HCT116 (cell line): ENCODE measurements at regions not wholly inside any gene's neighbourhood (a gene's known extent, or its start where the extent isn't known, plus 50 kb on each side); places are given as distances from the start of the nearest gene placed in this dataset.

Experiments used
- CBX3 ChIP-seq: IDR thresholded peaks from 2 replicates; pipeline ENCODE4 v1.6.1; 2012; ENCODE audit warnings: low read depth
- CEBPB ChIP-seq: IDR thresholded peaks from 2 replicates; pipeline ENCODE4 v1.6.1; 2012; ENCODE audit warnings: low read depth
- EZH2 ChIP-seq: fragments of 200-600 bp; sonication (generic); IDR thresholded peaks from 2 replicates; pipeline ENCODE4 v1.6.1; 2017; ENCODE audit warnings: antibody characterized with exemption, mixed run types
- EZH2phosphoT487 ChIP-seq: fragments of 200-600 bp; IDR thresholded peaks from 2 replicates; pipeline ENCODE4 v1.6.1; 2018; ENCODE audit warnings: antibody characterized with exemption, borderline replicate concordance
- POLR2A ChIP-seq: IDR thresholded peaks from 2 replicates; pipeline ENCODE4 v1.7.0; 2011; ENCODE audit warnings: borderline replicate concordance; ENCODE audit not compliant: insufficient read depth, insufficient read length; ENCODE audit errors: extremely low read depth
- POLR2AphosphoS5 ChIP-seq: IDR thresholded peaks from 2 replicates; pipeline ENCODE4 v1.6.1; 2011; ENCODE audit warnings: mild to moderate bottlenecking, low read depth, low read length, moderate library complexity
- SIN3A ChIP-seq: IDR thresholded peaks from 2 replicates; pipeline ENCODE4 v1.6.1; 2012; ENCODE audit warnings: low read depth
- SP1 ChIP-seq: IDR thresholded peaks from 2 replicates; pipeline ENCODE4 v1.6.1; 2012; ENCODE audit warnings: low read depth
- TCF7L2 ChIP-seq: IDR thresholded peaks from 2 replicates; pipeline ENCODE4 v1.7.0; 2011; ENCODE audit warnings: borderline replicate concordance, inconsistent platforms; ENCODE audit not compliant: insufficient read depth, insufficient read length; ENCODE audit errors: extremely low read depth
- TF ChIP-seq, protein P1 (sequence below), 3 experiments: fragments of 200-600 bp in 1 of 3; sonication (generic) in 1 of 3; IDR thresholded peaks in 2 of 3; conservative IDR thresholded peaks in 1 of 3; 2 replicates each; pipeline ENCODE4 v1.5.1; 2012 to 2017; ENCODE audit warnings: low read depth in 2 of 3, low read length in 2 of 3, antibody characterized with exemption in 1 of 3, borderline replicate concordance in 1 of 3, control low read depth in 1 of 3, mild to moderate bottlenecking in 1 of 3, mixed read lengths in 1 of 3, mixed run types in 1 of 3, moderate library complexity in 1 of 3; ENCODE audit not compliant: insufficient read depth in 1 of 3

- TF ChIP-seq CBX3 (no peak), POLR2A (no peak), TCF7L2 (no peak), POLR2AphosphoS5 (no peak), SP1 (no peak), EZH2phosphoT487 (no peak), SIN3A (no peak), EZH2 (no peak), CEBPB (no peak)
- TF ChIP-seq, protein P1, sequence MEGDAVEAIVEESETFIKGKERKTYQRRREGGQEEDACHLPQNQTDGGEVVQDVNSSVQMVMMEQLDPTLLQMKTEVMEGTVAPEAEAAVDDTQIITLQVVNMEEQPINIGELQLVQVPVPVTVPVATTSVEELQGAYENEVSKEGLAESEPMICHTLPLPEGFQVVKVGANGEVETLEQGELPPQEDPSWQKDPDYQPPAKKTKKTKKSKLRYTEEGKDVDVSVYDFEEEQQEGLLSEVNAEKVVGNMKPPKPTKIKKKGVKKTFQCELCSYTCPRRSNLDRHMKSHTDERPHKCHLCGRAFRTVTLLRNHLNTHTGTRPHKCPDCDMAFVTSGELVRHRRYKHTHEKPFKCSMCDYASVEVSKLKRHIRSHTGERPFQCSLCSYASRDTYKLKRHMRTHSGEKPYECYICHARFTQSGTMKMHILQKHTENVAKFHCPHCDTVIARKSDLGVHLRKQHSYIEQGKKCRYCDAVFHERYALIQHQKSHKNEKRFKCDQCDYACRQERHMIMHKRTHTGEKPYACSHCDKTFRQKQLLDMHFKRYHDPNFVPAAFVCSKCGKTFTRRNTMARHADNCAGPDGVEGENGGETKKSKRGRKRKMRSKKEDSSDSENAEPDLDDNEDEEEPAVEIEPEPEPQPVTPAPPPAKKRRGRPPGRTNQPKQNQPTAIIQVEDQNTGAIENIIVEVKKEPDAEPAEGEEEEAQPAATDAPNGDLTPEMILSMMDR (IDR thresholded peaks at IDR 0.05 in 2 of 3, conservative IDR thresholded peaks at IDR 0.05 in 1 of 3; ENCODE audit: borderline replicate concordance in 1 of 3, insufficient read depth in 1 of 3, low read depth in 2 of 3, low read length in 2 of 3), result no peak
Observed at GRCh38 chr5:51990241-51990640, 607.0 kb downstream of the ISL1 start.
